ENCODE measurements at regions not wholly inside any gene's neighbourhood (a gene's known extent, or its start where the extent isn't known, plus 50 kb on each side); places are given as distances from the start of the nearest gene placed in this dataset.

GRCh38 chr11:66789097-66789890 is 53.9 kb upstream of the RCE1 start:
- H3K9me3 ChIP-seq (ENCODE audit: low read depth), result no peaks in the 10 kb centered on the region
- peak overlapping the region; percentile 36 for H3K4me2 ChIP-seq
- no peak overlapping the region for H2AFZ ChIP-seq
- TF ChIP-seq CTCF (IDR thresholded peaks at IDR 0.05; ENCODE audit: poor library complexity) (no peak), EZH2 (IDR thresholded peaks at IDR 0.05; ENCODE audit: borderline replicate concordance) (no peak), EZH2phosphoT487 (IDR thresholded peaks at IDR 0.05; ENCODE audit: low read depth, severe bottlenecking, unreplicated experiment) (no peak)
- WGBS (ENCODE audit: low lambda C conversion rate, missing lambda C conversion rate), result 37% methylated on average over 2 of the region's 2 CpGs
- H3K27me3 ChIP-seq, result no peaks in the 10 kb centered on the region
- no peaks in the 10 kb centered on the region for H4K20me1 ChIP-seq (ENCODE audit: insufficient read depth, poor library complexity, severe bottlenecking)
- no peaks in the 10 kb centered on the region for H3K79me2 ChIP-seq
- peak; percentile 48 for DNase-seq (ENCODE audit: low spot score)
- H3K4me3 ChIP-seq, result no peak overlapping the region
- peak overlapping the region; percentile 61 for H3K27ac ChIP-seq
- H3K36me3 ChIP-seq (replicated peaks; ENCODE audit: insufficient read depth, low read depth), result no peaks in the 10 kb centered on the region
- H3K9me2 ChIP-seq (replicated peaks; ENCODE audit: insufficient read depth), result no peaks in the 10 kb centered on the region
- peaks cover 26% of the 10 kb centered on the region for H3K4me1 ChIP-seq (ENCODE audit: insufficient read depth)

- Histone ChIP-seq H3K9me2 (replicated peaks; ENCODE audit: insufficient read depth) (no peaks in the 10 kb centered on the region), H4K20me1 (ENCODE audit: insufficient read depth, poor library complexity, severe bottlenecking) (no peaks in the 10 kb centered on the region), H3K27me3 (no peaks in the 10 kb centered on the region), H2AFZ (no peak overlapping the region), H3K79me2 (no peaks in the 10 kb centered on the region), H3K9me3 (ENCODE audit: low read depth) (no peaks in the 10 kb centered on the region), H3K36me3 (replicated peaks; ENCODE audit: insufficient read depth, low read depth) (no peaks in the 10 kb centered on the region), H3K4me2 (peak overlapping the region; percentile 36), H3K4me1 (ENCODE audit: insufficient read depth) (peaks cover 26% of the 10 kb centered on the region), H3K27ac (peak overlapping the region; percentile 48), H3K4me3 (no peak overlapping the region)
- 61% methylated on average over 3 of the region's 3 CpGs for WGBS (ENCODE audit: low lambda C conversion rate, missing lambda C conversion rate)
- TF ChIP-seq EZH2 (IDR thresholded peaks at IDR 0.05; ENCODE audit: borderline replicate concordance) (no peak), CTCF (IDR thresholded peaks at IDR 0.05; ENCODE audit: poor library complexity) (no peak), EZH2phosphoT487 (IDR thresholded peaks at IDR 0.05; ENCODE audit: low read depth, severe bottlenecking, unreplicated experiment) (no peak)
- DNase-seq (ENCODE audit: low spot score), result no peak
Measured at GRCh38 chr11:66787934-66788758, 55.1 kb upstream of the RCE1 start.

GRCh38 chr11:66784575-66784974 is 55.6 kb upstream of the SPTBN2 start:
- H3K4me3 ChIP-seq, result no peak overlapping the region
- H3K27me3 ChIP-seq, result no peaks in the 10 kb centered on the region
- H3K36me3 ChIP-seq (replicated peaks; ENCODE audit: insufficient read depth, low read depth), result no peaks in the 10 kb centered on the region
- no peak overlapping the region for H3K4me2 ChIP-seq
- 94% methylated on average over 1 of the region's 1 CpG for WGBS (ENCODE audit: low lambda C conversion rate, missing lambda C conversion rate)
- no peaks in the 10 kb centered on the region for H3K9me3 ChIP-seq (ENCODE audit: low read depth)
- TF ChIP-seq CTCF (IDR thresholded peaks at IDR 0.05; ENCODE audit: poor library complexity), result no peak
- no peak for TF ChIP-seq EZH2phosphoT487 (IDR thresholded peaks at IDR 0.05; ENCODE audit: low read depth, severe bottlenecking, unreplicated experiment)
- TF ChIP-seq EZH2 (IDR thresholded peaks at IDR 0.05; ENCODE audit: borderline replicate concordance), result no peak
- no peak for DNase-seq (ENCODE audit: low spot score)
- H3K9me2 ChIP-seq (replicated peaks; ENCODE audit: insufficient read depth), result no peaks in the 10 kb centered on the region
- H4K20me1 ChIP-seq (ENCODE audit: insufficient read depth, poor library complexity, severe bottlenecking), result no peaks in the 10 kb centered on the region
- no peaks in the 10 kb centered on the region for H3K79me2 ChIP-seq
- peaks cover 23% of the 10 kb centered on the region for H3K4me1 ChIP-seq (ENCODE audit: insufficient read depth)
- no peak overlapping the region for H2AFZ ChIP-seq
- H3K27ac ChIP-seq, result no peak overlapping the region

All from hepatocyte (in vitro differentiated cells).